Smooth muscle cell (in vitro differentiated cells): ENCODE measurements at regions not wholly inside any gene's neighbourhood (a gene's known extent, or its start where the extent isn't known, plus 50 kb on each side); places are given as distances from the start of the nearest gene placed in this dataset.

Source experiments
- DNase-seq: peaks from one replicate; lab custom pipeline; 2025; ENCODE audit not compliant: unreplicated experiment; lab: John Stamatoyannopoulos, UW
- H2AFZ ChIP-seq: fragments of 200-600 bp; sonication (generic); 2 replicates; pipeline ENCODE4 v1.6.0; 2016; ENCODE audit warnings: antibody characterized with exemption, low read depth, mild to moderate bottlenecking
- H3F3A ChIP-seq: fragments of 200-600 bp; sonication (generic); 2 replicates; pipeline ENCODE4 v1.6.0; 2017; ENCODE audit warnings: antibody characterized with exemption, low read depth
- H3K27ac ChIP-seq: fragments of 200-600 bp; sonication (generic); 2 replicates; pipeline ENCODE4 v1.5.1; 2016; ENCODE audit warnings: low read depth, mild to moderate bottlenecking
- H3K27me3 ChIP-seq: fragments of 200-600 bp; sonication (generic); 2 replicates; pipeline ENCODE4 v1.6.1; 2016; ENCODE audit warnings: low read depth, mild to moderate bottlenecking
- H3K36me3 ChIP-seq: fragments of 200-600 bp; sonication (generic); 2 replicates; pipeline ENCODE4 v1.5.1; 2016; ENCODE audit warnings: low read depth
- H3K4me1 ChIP-seq: fragments of 200-600 bp; sonication (generic); 2 replicates; pipeline ENCODE4 v1.5.1; 2016; ENCODE audit warnings: low read depth
- H3K4me2 ChIP-seq: fragments of 200-600 bp; sonication (generic); 2 replicates; pipeline ENCODE4 v1.6.0; 2016; ENCODE audit warnings: mild to moderate bottlenecking
- H3K4me3 ChIP-seq: fragments of 200-600 bp; sonication (generic); 2 replicates; pipeline ENCODE4 v1.5.1; 2016; ENCODE audit warnings: mild to moderate bottlenecking
- H3K79me2 ChIP-seq: fragments of 200-600 bp; sonication (generic); 2 replicates; pipeline ENCODE4 v1.6.0; 2016; ENCODE audit warnings: low read depth, mild to moderate bottlenecking
- H3K9ac ChIP-seq: fragments of 200-600 bp; sonication (generic); 2 replicates; pipeline ENCODE4 v1.6.0; 2016; ENCODE audit warnings: low read depth
- H3K9me3 ChIP-seq: fragments of 200-600 bp; sonication (generic); replicated peaks from 2 replicates; pipeline ENCODE4 v1.5.1; 2016; ENCODE audit warnings: low read depth
- H4K20me1 ChIP-seq: fragments of 200-600 bp; sonication (generic); 2 replicates; pipeline ENCODE4 v1.6.0; 2016; ENCODE audit warnings: low read depth
- CTCF ChIP-seq: fragments of 200-600 bp; sonication (generic); IDR thresholded peaks from 2 replicates; pipeline ENCODE4 v1.5.1; 2017; ENCODE audit warnings: borderline replicate concordance, mild to moderate bottlenecking, antibody characterized with exemption; ENCODE audit not compliant: insufficient read depth, poor library complexity, severe bottlenecking
- WGBS: methylation state at CpG from one replicate; pipeline ENCODE4 v1.1.7; 2016; ENCODE audit warnings: low lambda C conversion rate; 5-methylcytosine and 5-hydroxymethylcytosine counted together

- no peak overlapping the region for H3K4me2 ChIP-seq
- 87% methylated on average over 5 of the region's 5 CpGs for WGBS
- H3K27me3 ChIP-seq, result peaks cover 6% of the 10 kb centered on the region
- no peak for TF ChIP-seq CTCF
- no peak overlapping the region for H3K27ac ChIP-seq
- H2AFZ ChIP-seq, result no peak overlapping the region
- no peaks in the 10 kb centered on the region for H3K9me3 ChIP-seq
- no peak overlapping the region for H3K4me3 ChIP-seq
- no peaks in the 10 kb centered on the region for H3K79me2 ChIP-seq
- H3K4me1 ChIP-seq, result no peaks in the 10 kb centered on the region
- H3K36me3 ChIP-seq, result no peaks in the 10 kb centered on the region
- no peak for DNase-seq
- no peaks in the 10 kb centered on the region for H4K20me1 ChIP-seq
- no peaks in the 10 kb centered on the region for H3F3A ChIP-seq
- no peak overlapping the region for H3K9ac ChIP-seq
These were observed 138.6 kb upstream of the GPR12 start for GRCh38 chr13:26899202-26899601.

- H3K79me2 ChIP-seq, result no peaks in the 10 kb centered on the region
- TF ChIP-seq CTCF, result no peak
- H3K27ac ChIP-seq, result no peak overlapping the region
- no peak overlapping the region for H3K9ac ChIP-seq
- H4K20me1 ChIP-seq, result no peaks in the 10 kb centered on the region
- no peak for DNase-seq
- no peak overlapping the region for H3K4me3 ChIP-seq
- H3K9me3 ChIP-seq, result no peaks in the 10 kb centered on the region
- H3K4me1 ChIP-seq, result no peaks in the 10 kb centered on the region
- WGBS, result 90% methylated on average over 23 of the region's 23 CpGs
- H3K36me3 ChIP-seq, result no peaks in the 10 kb centered on the region
- no peaks in the 10 kb centered on the region for H3F3A ChIP-seq
- peaks cover 6% of the 10 kb centered on the region for H3K27me3 ChIP-seq
- H3K4me2 ChIP-seq, result no peak overlapping the region
- H2AFZ ChIP-seq, result no peak overlapping the region
These were observed 137.3 kb upstream of the GPR12 start for GRCh38 chr13:26897706-26898550.

- Histone ChIP-seq H3F3A (no peaks in the 10 kb centered on the region), H3K9ac (no peak overlapping the region), H3K27me3 (peaks cover 6% of the 10 kb centered on the region), H3K4me1 (no peaks in the 10 kb centered on the region), H3K4me3 (no peak overlapping the region), H3K4me2 (no peak overlapping the region), H2AFZ (no peak overlapping the region), H3K27ac (no peak overlapping the region), H3K79me2 (no peaks in the 10 kb centered on the region), H3K9me3 (no peaks in the 10 kb centered on the region), H3K36me3 (no peaks in the 10 kb centered on the region), H4K20me1 (no peaks in the 10 kb centered on the region)
- DNase-seq, result no peak
- TF ChIP-seq CTCF, result no peak
- 81% methylated on average over 4 of the region's 4 CpGs for WGBS
These were observed 136.5 kb upstream of the GPR12 start for GRCh38 chr13:26896986-26897668.
